ENCODE measurements at regions not wholly inside any gene's neighbourhood (a gene's known extent, or its start where the extent isn't known, plus 50 kb on each side); places are given as distances from the start of the nearest gene placed in this dataset.

DNA sequence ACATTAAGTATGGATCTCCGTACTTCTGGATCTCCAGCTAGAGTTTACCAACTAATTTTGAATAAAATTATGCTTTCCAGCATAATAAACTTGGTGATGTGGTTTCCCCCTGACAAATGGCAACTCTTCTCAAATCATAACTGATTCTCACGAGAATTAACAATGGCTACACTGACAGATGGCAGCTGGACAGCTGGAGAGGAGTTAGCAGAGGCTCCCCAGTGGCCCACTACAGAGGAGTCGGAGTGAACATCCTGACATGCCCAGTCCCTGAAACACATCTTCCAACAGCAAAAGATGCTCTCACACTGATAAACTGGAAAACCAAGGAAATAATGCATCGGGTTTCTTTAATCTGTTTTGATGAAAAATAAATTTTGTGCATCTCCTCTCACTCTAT is 239.6 kb downstream of the MAN2A1 start:
- TF ChIP-seq POLR2A (IDR thresholded peaks at IDR 0.05; ENCODE audit: low read length) (no peak), GATA1 (IDR thresholded peaks at IDR 0.05; ENCODE audit: low read depth, low read length) (no peak)
